Right lobe of liver (tissue), 6 donors: ENCODE measurements at regions not wholly inside any gene's neighbourhood (a gene's known extent, or its start where the extent isn't known, plus 50 kb on each side); places are given as distances from the start of the nearest gene placed in this dataset.

Experiments used
- ATAC-seq, 4 donors: fragments of 200-7000 bp; cut with Tn5 transposase; one replicate each; pipeline ENCODE4 v1.9.1; 2020; ENCODE audit warnings: mild to moderate bottlenecking in 4 of 4, moderate library complexity in 4 of 4
- DNase-seq, 3 donors: peaks; one replicate each; pipeline ENCODE4 v3.0.0-alpha.2; 2020
- H3K27ac ChIP-seq, 3 donors: fragments of 200-600 bp; one replicate each; pipeline ENCODE4 v1.8.0; 2022
- H3K27me3 ChIP-seq, 2 donors: fragments of 200-600 bp; one replicate each; pipeline ENCODE4 v1.8.0; 2022
- H3K36me3 ChIP-seq, 4 donors: fragments of 200-600 bp; sonication (generic) in 1 of 4; one replicate each; pipeline versions ENCODE4 v1.5.1 to v1.8.0; 2017 to 2022; ENCODE audit warnings: control low read depth in 1 of 4
- H3K4me1 ChIP-seq, 4 donors: fragments of 200-600 bp; sonication (generic) in 1 of 4; one replicate each; pipeline versions ENCODE4 v1.5.1 to v1.8.0; 2017 to 2022; ENCODE audit warnings: control low read depth in 1 of 4
- H3K4me3 ChIP-seq, 3 donors: fragments of 200-600 bp; one replicate each; pipeline ENCODE4 v1.8.0; 2022
- H3K9me3 ChIP-seq, 4 donors: fragments of 200-600 bp; sonication (generic) in 1 of 4; one replicate each; pipeline versions ENCODE4 v1.5.1 to v1.8.0; 2017 to 2022; ENCODE audit warnings: control low read depth in 1 of 4
- POLR2A ChIP-seq: fragments of 450-650 bp; IDR thresholded peaks from one replicate; pipeline ENCODE4 v1.6.1; 2017; ENCODE audit warnings: antibody characterized with exemption, mild to moderate bottlenecking
- WGBS: methylation state at CpG from one replicate; pipeline ENCODE4 v1.1.6; 2018; ENCODE audit warnings: low coverage, low lambda C conversion rate; ENCODE audit not compliant: insufficient coverage; ENCODE audit errors: missing lambda C conversion rate; 5-methylcytosine and 5-hydroxymethylcytosine counted together
- intact Hi-C, 2 donors: fragments of 100-400 bp; cut with DNase I; formaldehyde crosslinking; loops; one replicate each; pipeline versions ENCODE4 v1.11.2 to v1.14.1; 2022
- TF ChIP-seq, protein P1 (sequence below), 4 donors: fragments of 200-600 bp in 3 of 4; fragments of 450-650 bp in 1 of 4; IDR thresholded peaks; one replicate each; pipeline versions ENCODE4 v1.5.1 to v1.8.0; 2016 to 2022; ENCODE audit warnings: antibody characterized with exemption in 4 of 4, mild to moderate bottlenecking in 2 of 4
- donor health status: DM: no; HTN: yes; CAD: no.
- donor health status: DM: no; HTN: no; CAD: no.
- donor health status: DM: no; HTN: no; CAD: no.
- donor health status: DM: no; HTN: yes; CAD: no.
- donor health status: DM: no; HTN: yes; CAD: no.

DNA sequence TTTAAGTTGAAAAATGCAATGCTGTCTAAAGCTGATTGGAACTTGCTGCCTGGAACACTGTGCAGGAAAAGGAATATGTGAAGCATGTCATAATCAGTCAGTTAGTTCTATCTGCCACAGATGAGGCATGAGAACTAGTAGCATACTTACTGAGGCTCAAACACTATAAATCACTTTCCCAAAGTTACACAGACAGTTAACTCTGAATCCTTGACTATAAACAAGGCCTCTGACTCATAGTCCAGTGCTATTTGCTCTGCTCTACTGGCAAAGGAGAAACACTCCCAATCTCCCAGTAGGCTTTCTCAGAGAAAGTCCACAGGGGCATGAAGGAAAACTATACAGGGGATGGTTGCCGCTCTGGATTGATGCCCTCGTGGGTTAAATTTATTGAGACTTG lies 2078.4 kb upstream of the TENM3 start:
- no peak overlapping the region for H3K4me3 ChIP-seq
- 29% methylated on average over 2 of the region's 2 CpGs for WGBS
- DNase-seq (no peak), ATAC-seq (no peak)
- intact Hi-C loops = no loop called here
- TF ChIP-seq, protein P1, sequence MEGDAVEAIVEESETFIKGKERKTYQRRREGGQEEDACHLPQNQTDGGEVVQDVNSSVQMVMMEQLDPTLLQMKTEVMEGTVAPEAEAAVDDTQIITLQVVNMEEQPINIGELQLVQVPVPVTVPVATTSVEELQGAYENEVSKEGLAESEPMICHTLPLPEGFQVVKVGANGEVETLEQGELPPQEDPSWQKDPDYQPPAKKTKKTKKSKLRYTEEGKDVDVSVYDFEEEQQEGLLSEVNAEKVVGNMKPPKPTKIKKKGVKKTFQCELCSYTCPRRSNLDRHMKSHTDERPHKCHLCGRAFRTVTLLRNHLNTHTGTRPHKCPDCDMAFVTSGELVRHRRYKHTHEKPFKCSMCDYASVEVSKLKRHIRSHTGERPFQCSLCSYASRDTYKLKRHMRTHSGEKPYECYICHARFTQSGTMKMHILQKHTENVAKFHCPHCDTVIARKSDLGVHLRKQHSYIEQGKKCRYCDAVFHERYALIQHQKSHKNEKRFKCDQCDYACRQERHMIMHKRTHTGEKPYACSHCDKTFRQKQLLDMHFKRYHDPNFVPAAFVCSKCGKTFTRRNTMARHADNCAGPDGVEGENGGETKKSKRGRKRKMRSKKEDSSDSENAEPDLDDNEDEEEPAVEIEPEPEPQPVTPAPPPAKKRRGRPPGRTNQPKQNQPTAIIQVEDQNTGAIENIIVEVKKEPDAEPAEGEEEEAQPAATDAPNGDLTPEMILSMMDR (IDR thresholded peaks at IDR 0.05) = no peak
- TF ChIP-seq POLR2A = no peak
- H3K27ac ChIP-seq = no peak overlapping the region
- no peaks in the 10 kb centered on the region for H3K4me1 ChIP-seq
- H3K9me3 ChIP-seq = no peaks in the 10 kb centered on the region
- H3K27me3 ChIP-seq = no peaks in the 10 kb centered on the region
- no peaks in the 10 kb centered on the region for H3K36me3 ChIP-seq

DNA sequence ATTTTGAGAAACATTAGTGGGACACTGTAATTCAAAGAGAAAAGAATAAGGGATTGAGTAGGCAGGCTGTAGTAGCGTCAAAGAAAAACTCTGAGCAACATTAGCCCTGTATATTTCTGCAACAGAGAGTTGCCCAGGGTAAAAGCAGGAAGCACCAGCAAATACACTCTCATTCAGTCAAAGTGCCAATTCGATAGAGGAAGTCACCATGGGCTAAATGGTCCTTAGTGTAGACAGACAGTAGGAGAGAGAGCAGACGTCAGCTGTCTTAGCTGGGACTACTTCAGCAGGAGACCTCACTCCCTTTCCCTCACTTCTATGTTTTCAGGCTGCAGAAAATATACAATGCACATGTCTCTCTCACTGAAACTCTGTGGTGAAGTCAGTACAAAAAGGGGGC lies 2073.8 kb upstream of the TENM3 start:
- Histone ChIP-seq H3K27ac (no peak overlapping the region), H3K4me1 (no peaks in the 10 kb centered on the region), H3K36me3 (no peaks in the 10 kb centered on the region), H3K27me3 (no peaks in the 10 kb centered on the region), H3K4me3 (no peak overlapping the region), H3K9me3 (no peaks in the 10 kb centered on the region)
- no peak for DNase-seq
- TF ChIP-seq, protein P1 (IDR thresholded peaks at IDR 0.05) = no peak
- TF ChIP-seq POLR2A = no peak
- 39% methylated on average over 3 of the region's 3 CpGs for WGBS
- intact Hi-C loops = no loop called here
- no peak for ATAC-seq

DNA sequence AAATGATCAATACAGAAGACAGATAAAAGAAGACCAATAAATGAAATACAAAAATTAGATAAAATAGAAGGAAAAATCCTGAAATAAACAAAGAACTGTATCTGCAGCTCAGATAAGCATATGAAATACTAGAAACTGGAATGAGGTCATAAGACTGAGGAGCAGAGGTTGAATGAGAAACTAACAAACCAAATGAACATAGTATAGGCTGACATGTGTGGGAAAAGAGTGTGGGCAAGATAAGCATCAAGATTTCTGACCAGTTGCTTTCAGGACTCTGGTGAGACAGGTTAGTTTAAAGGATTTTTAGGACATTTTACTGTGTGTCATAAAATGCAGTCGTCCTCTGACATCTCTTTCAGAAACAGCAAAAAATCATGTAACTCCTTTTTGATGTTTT lies 2073.2 kb upstream of the TENM3 start:
- H3K9me3 ChIP-seq = no peaks in the 10 kb centered on the region
- ATAC-seq = no peak
- H3K27ac ChIP-seq = no peak overlapping the region
- intact Hi-C loops = no loop called here
- H3K4me1 ChIP-seq = no peaks in the 10 kb centered on the region
- no peak for TF ChIP-seq POLR2A
- TF ChIP-seq, protein P1 (IDR thresholded peaks at IDR 0.05) = no peak
- WGBS = 12% methylated on average over 1 of the region's 1 CpG
- no peak for DNase-seq
- H3K36me3 ChIP-seq = no peaks in the 10 kb centered on the region
- H3K27me3 ChIP-seq = no peaks in the 10 kb centered on the region
- no peak overlapping the region for H3K4me3 ChIP-seq

DNA sequence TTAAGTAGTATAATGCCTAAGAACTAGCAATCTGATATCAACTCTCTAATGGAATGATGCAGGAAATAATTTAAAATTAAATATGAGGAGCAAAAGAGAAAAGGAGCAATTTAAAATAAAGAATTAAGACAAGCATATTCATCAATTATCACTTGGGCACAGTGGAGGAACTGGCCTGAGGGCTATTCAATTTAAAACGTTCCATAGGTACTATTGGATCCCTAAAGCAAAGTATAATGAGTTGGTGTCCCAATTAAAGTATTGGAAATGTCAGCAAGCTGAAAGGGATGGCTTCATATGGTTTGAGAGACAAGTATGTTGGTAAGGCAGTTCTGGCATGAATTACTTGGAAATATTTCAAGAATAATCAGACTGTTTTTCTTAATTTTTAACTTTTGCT lies 2064.1 kb upstream of the TENM3 start:
- no peaks in the 10 kb centered on the region for H3K4me1 ChIP-seq
- WGBS = 8% methylated on average over 1 of the region's 1 CpG
- TF ChIP-seq, protein P1 (IDR thresholded peaks at IDR 0.05) = no peak
- TF ChIP-seq POLR2A = no peak
- no peak overlapping the region for H3K27ac ChIP-seq
- ATAC-seq (no peak), DNase-seq (no peak)
- no peaks in the 10 kb centered on the region for H3K36me3 ChIP-seq
- no peak overlapping the region for H3K4me3 ChIP-seq
- intact Hi-C loops = no loop called here
- H3K27me3 ChIP-seq = no peaks in the 10 kb centered on the region
- no peaks in the 10 kb centered on the region for H3K9me3 ChIP-seq

DNA sequence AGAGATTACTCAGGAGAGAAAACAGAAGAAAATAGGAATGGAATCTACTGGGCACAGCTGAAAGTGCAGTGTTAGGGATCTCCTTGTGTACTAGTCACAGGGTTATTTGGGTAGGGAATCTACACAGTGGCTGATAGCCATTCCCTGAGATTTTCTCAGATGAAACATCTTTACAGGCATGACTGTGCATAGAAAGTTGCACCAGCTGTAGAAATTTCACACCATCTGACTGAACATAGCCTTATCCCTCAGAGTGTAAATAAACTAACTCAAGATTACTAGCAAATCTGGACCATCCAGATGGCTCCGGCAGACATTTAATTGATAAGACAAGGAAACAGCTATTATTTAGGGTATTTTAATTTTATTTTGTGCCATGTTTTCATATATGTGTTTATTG lies 2053.5 kb upstream of the TENM3 start:
- no peak for DNase-seq
- H3K27ac ChIP-seq = no peak overlapping the region
- intact Hi-C loops = no loop called here
- H3K27me3 ChIP-seq = no peaks in the 10 kb centered on the region
- no peak for TF ChIP-seq POLR2A
- TF ChIP-seq, protein P1 (IDR thresholded peaks at IDR 0.05) = no peak
- no peaks in the 10 kb centered on the region for H3K9me3 ChIP-seq
- ATAC-seq = no peak
- H3K4me3 ChIP-seq = no peak overlapping the region
- WGBS = 44% methylated on average over 1 of the region's 1 CpG
- H3K36me3 ChIP-seq = no peaks in the 10 kb centered on the region
- no peaks in the 10 kb centered on the region for H3K4me1 ChIP-seq
